ENCODE measurements at regions not wholly inside any gene's neighbourhood (a gene's known extent, or its start where the extent isn't known, plus 50 kb on each side); places are given as distances from the start of the nearest gene placed in this dataset.

DNA sequence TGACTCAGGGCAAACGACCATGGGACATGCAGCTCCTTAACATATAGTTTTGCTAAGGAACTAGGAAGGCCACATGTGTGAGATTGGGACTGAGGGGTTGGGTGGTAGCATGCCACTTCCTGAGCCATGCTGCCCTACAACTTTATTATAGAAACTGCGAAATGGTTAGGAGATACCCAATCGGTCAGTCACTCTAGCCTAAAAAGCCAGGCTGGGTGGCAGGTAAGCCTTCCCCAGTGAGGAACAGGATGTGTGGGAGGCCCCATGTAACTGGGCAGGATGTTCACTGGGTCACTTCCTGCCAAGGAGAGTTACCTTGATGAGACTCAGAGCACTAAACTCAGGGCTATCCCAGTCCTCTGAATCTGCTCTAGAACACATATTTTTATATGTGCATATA is 123.5 kb downstream of the MAP3K7 start:
- Histone ChIP-seq H4K20me1 (ENCODE audit: control insufficient read depth, insufficient read depth, low read length, poor library complexity, severe bottlenecking) (no peaks in the 10 kb centered on the region), H3K27me3 (replicated peaks in 1 of 4; ENCODE audit: control extremely low read depth in 1 of 4, control insufficient read depth in 3 of 4, insufficient read depth in 4 of 4, low read length in 3 of 4) (peaks cover 0 to 7% (median 2%) of the 10 kb centered on the region in 4 experiments), H3K27ac (ENCODE audit: low read length in 2 of 2) (no peak overlapping the region), H3K36me3 (replicated peaks in 1 of 2; ENCODE audit: control extremely low read depth in 1 of 2, control insufficient read depth in 1 of 2, extremely low read depth in 1 of 2, insufficient read depth in 2 of 2, low read length in 1 of 2) (no peaks in the 10 kb centered on the region), H3K4me2 (replicated peaks; ENCODE audit: low read depth, low read length, poor library complexity, severe bottlenecking) (no peak overlapping the region), H3K79me2 (ENCODE audit: control insufficient read depth, insufficient read depth, low read length) (no peaks in the 10 kb centered on the region), H3K9ac (ENCODE audit: low read length) (no peak overlapping the region), H3K4me3 (ENCODE audit: control extremely low read depth in 1 of 5, extremely low read depth in 1 of 5, insufficient read depth in 1 of 5, low read depth in 2 of 5, low read length in 4 of 5) (no peak overlapping the region), H2AFZ (ENCODE audit: insufficient read depth, low read depth, low read length, poor library complexity, severe bottlenecking) (no peak overlapping the region), H3K9me3 (ENCODE audit: control extremely low read depth in 1 of 3, control insufficient read depth in 2 of 3, insufficient read depth in 1 of 3, low read length in 2 of 3) (peaks cover 0 to 5% (median 0%) of the 10 kb centered on the region in 3 donors), H3K4me1 (ENCODE audit: control insufficient read depth in 2 of 2, insufficient read depth in 2 of 2, low read length in 2 of 2) (peaks cover 12 to 19% of the 10 kb centered on the region in 2 donors)
- DNase-seq (no peak), ATAC-seq (ENCODE audit: low read depth) (no peak)
- intact Hi-C loops (cut with micrococcal nuclease) = no loop called here
- Mint-ChIP-seq H3K27me3 (no peaks in the 10 kb centered on the region), H3K27ac (no peak overlapping the region), H3K4me1 (peaks cover 8% of the 10 kb centered on the region), H3K9me3 (ENCODE audit: insufficient read depth) (no peaks in the 10 kb centered on the region), H3K4me3 (no peak overlapping the region)
- TF ChIP-seq, protein P1, sequence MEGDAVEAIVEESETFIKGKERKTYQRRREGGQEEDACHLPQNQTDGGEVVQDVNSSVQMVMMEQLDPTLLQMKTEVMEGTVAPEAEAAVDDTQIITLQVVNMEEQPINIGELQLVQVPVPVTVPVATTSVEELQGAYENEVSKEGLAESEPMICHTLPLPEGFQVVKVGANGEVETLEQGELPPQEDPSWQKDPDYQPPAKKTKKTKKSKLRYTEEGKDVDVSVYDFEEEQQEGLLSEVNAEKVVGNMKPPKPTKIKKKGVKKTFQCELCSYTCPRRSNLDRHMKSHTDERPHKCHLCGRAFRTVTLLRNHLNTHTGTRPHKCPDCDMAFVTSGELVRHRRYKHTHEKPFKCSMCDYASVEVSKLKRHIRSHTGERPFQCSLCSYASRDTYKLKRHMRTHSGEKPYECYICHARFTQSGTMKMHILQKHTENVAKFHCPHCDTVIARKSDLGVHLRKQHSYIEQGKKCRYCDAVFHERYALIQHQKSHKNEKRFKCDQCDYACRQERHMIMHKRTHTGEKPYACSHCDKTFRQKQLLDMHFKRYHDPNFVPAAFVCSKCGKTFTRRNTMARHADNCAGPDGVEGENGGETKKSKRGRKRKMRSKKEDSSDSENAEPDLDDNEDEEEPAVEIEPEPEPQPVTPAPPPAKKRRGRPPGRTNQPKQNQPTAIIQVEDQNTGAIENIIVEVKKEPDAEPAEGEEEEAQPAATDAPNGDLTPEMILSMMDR (IDR thresholded peaks at IDR 0.05) = no peak
- no peak for TF ChIP-seq EZH2 (IDR thresholded peaks at IDR 0.05; ENCODE audit: borderline replicate concordance, insufficient read depth, low read depth, low read length, poor library complexity, severe bottlenecking)
- CTCF ChIA-PET = interaction anchor here (1.4 kb wide), 1 partner anchor 18 kb away, joined by 3 read pairs; no protein-coding TSS in a partner anchor
- WGBS (ENCODE audit: insufficient coverage) = 83% methylated on average over 2 of the region's 3 CpGs
- POLR2A ChIA-PET = no interaction called here

GRCh38 chr6:90462102-90462501 is 124.8 kb downstream of the MAP3K7 start:
- H4K20me1 ChIP-seq (ENCODE audit: control insufficient read depth, insufficient read depth, low read length, poor library complexity, severe bottlenecking) = no peaks in the 10 kb centered on the region
- peaks cover 0 to 4% (median 2%) of the 10 kb centered on the region in 4 experiments for H3K27me3 ChIP-seq (replicated peaks in 1 of 4; ENCODE audit: control extremely low read depth in 1 of 4, control insufficient read depth in 3 of 4, insufficient read depth in 4 of 4, low read length in 3 of 4)
- no peaks in the 10 kb centered on the region for H3K79me2 ChIP-seq (ENCODE audit: control insufficient read depth, insufficient read depth, low read length)
- H3K27me3 Mint-ChIP-seq = no peaks in the 10 kb centered on the region
- no CpG with 5 or more reads among the region's 2 CpGs for WGBS (ENCODE audit: insufficient coverage)
- peaks cover 8% of the 10 kb centered on the region for H3K4me1 Mint-ChIP-seq
- H3K9me3 Mint-ChIP-seq (ENCODE audit: insufficient read depth) = no peaks in the 10 kb centered on the region
- H3K27ac ChIP-seq (ENCODE audit: low read length in 2 of 2) = no peak overlapping the region
- peaks cover 0 to 5% (median 0%) of the 10 kb centered on the region in 3 donors for H3K9me3 ChIP-seq (ENCODE audit: control extremely low read depth in 1 of 3, control insufficient read depth in 2 of 3, insufficient read depth in 1 of 3, low read length in 2 of 3)
- peaks cover 12 to 19% of the 10 kb centered on the region in 2 donors for H3K4me1 ChIP-seq (ENCODE audit: control insufficient read depth in 2 of 2, insufficient read depth in 2 of 2, low read length in 2 of 2)
- H3K36me3 ChIP-seq (replicated peaks in 1 of 2; ENCODE audit: control extremely low read depth in 1 of 2, control insufficient read depth in 1 of 2, extremely low read depth in 1 of 2, insufficient read depth in 2 of 2, low read length in 1 of 2) = no peaks in the 10 kb centered on the region
- H3K4me2 ChIP-seq (replicated peaks; ENCODE audit: low read depth, low read length, poor library complexity, severe bottlenecking) = no peak overlapping the region
- no peak overlapping the region for H2AFZ ChIP-seq (ENCODE audit: insufficient read depth, low read depth, low read length, poor library complexity, severe bottlenecking)
- H3K9ac ChIP-seq (ENCODE audit: low read length) = no peak overlapping the region
- no peak for DNase-seq
- TF ChIP-seq EZH2 (IDR thresholded peaks at IDR 0.05; ENCODE audit: borderline replicate concordance, insufficient read depth, low read depth, low read length, poor library complexity, severe bottlenecking) = no peak
- TF ChIP-seq, protein P1 (IDR thresholded peaks at IDR 0.05) = no peak
- H3K4me3 ChIP-seq (ENCODE audit: control extremely low read depth in 1 of 5, extremely low read depth in 1 of 5, insufficient read depth in 1 of 5, low read depth in 2 of 5, low read length in 4 of 5) = no peak overlapping the region
- H3K27ac Mint-ChIP-seq = no peak overlapping the region
- no peak overlapping the region for H3K4me3 Mint-ChIP-seq
- intact Hi-C loops (cut with micrococcal nuclease) = no loop called here
- ChIA-PET POLR2A (no interaction called here), CTCF (interaction anchor here (1.3 to 2.4 kb wide), 2 partner anchors 11 to 17 kb away, joined by 5 to 8 read pairs; no protein-coding TSS in a partner anchor)
- no peak for ATAC-seq (ENCODE audit: low read depth)

Data from B cell (primary cell).